ENCODE measurements at regions not wholly inside any gene's neighbourhood (a gene's known extent, or its start where the extent isn't known, plus 50 kb on each side); places are given as distances from the start of the nearest gene placed in this dataset.

GRCh38 chrX:4186331-4186730 lies 472.9 kb upstream of the PRKX start:
- no peaks in the 10 kb centered on the region for H3K27me3 ChIP-seq
- no peak overlapping the region for H3K4me3 ChIP-seq (ENCODE audit: low read depth, low read length)
- H3K4me1 ChIP-seq: no peaks in the 10 kb centered on the region
- no peaks in the 10 kb centered on the region for H3K9me3 ChIP-seq
- DNase-seq: no peak
- no peaks in the 10 kb centered on the region for H3K36me3 ChIP-seq
- no peak for TF ChIP-seq CTCF (IDR thresholded peaks at IDR 0.05; ENCODE audit: low read depth, low read length)

GRCh38 chrX:4185086-4185485 lies 471.6 kb upstream of the PRKX start:
- no peak for DNase-seq
- no peak for TF ChIP-seq CTCF (IDR thresholded peaks at IDR 0.05; ENCODE audit: low read depth, low read length)
- Histone ChIP-seq H3K36me3 (no peaks in the 10 kb centered on the region), H3K9me3 (no peaks in the 10 kb centered on the region), H3K4me3 (ENCODE audit: low read depth, low read length) (no peak overlapping the region), H3K4me1 (no peaks in the 10 kb centered on the region), H3K27me3 (no peaks in the 10 kb centered on the region)

GRCh38 chrX:4182408-4182806 lies 469.0 kb upstream of the PRKX start:
- Histone ChIP-seq H3K4me3 (ENCODE audit: low read depth, low read length) (no peak overlapping the region), H3K36me3 (no peaks in the 10 kb centered on the region), H3K9me3 (no peaks in the 10 kb centered on the region), H3K27me3 (no peaks in the 10 kb centered on the region), H3K4me1 (no peaks in the 10 kb centered on the region)
- no peak for DNase-seq
- TF ChIP-seq CTCF (IDR thresholded peaks at IDR 0.05; ENCODE audit: low read depth, low read length): no peak

- TF ChIP-seq CTCF (IDR thresholded peaks at IDR 0.05; ENCODE audit: low read depth, low read length): no peak
- H3K4me3 ChIP-seq (ENCODE audit: low read depth, low read length): no peak overlapping the region
- DNase-seq: no peak
Observed at GRCh38 chrX:4181782-4182407, 468.4 kb upstream of the PRKX start.

GRCh38 chrX:4179031-4179430 lies 465.6 kb upstream of the PRKX start:
- no peaks in the 10 kb centered on the region for H3K9me3 ChIP-seq
- H3K4me3 ChIP-seq (ENCODE audit: low read depth, low read length): no peak overlapping the region
- no peaks in the 10 kb centered on the region for H3K36me3 ChIP-seq
- H3K27me3 ChIP-seq: no peaks in the 10 kb centered on the region
- no peaks in the 10 kb centered on the region for H3K4me1 ChIP-seq
- no peak for TF ChIP-seq CTCF (IDR thresholded peaks at IDR 0.05; ENCODE audit: low read depth, low read length)
- no peak for DNase-seq

More at GRCh38 chrX:4181782-4182407, 468.4 kb upstream of the PRKX start:
- no peaks in the 10 kb centered on the region for H3K27me3 ChIP-seq
- H3K4me1 ChIP-seq: no peaks in the 10 kb centered on the region
- H3K9me3 ChIP-seq: no peaks in the 10 kb centered on the region
- no peaks in the 10 kb centered on the region for H3K36me3 ChIP-seq

- H3K27me3 ChIP-seq: no peaks in the 10 kb centered on the region
- no peaks in the 10 kb centered on the region for H3K4me1 ChIP-seq
- no peak for DNase-seq
- no peak overlapping the region for H3K4me3 ChIP-seq (ENCODE audit: low read depth, low read length)
- H3K9me3 ChIP-seq: no peaks in the 10 kb centered on the region
- TF ChIP-seq CTCF (IDR thresholded peaks at IDR 0.05; ENCODE audit: low read depth, low read length): no peak
- H3K36me3 ChIP-seq: no peaks in the 10 kb centered on the region
Observed at GRCh38 chrX:4175221-4175620, 461.8 kb upstream of the PRKX start.

Measured in BE2C (cell line).